T1000 (cell line): ENCODE measurements at regions not wholly inside any gene's neighbourhood (a gene's known extent, or its start where the extent isn't known, plus 50 kb on each side); places are given as distances from the start of the nearest gene placed in this dataset.
A peak's percentile ranks its signal among the peaks of the same experiment; 100 is the strongest.
"Not testable (repeated sequence)": the region's sequence is repeated elsewhere in the genome, so short reads cannot be mapped to it uniquely, and the experiment has no call there.

Source experiments
- DNase-seq: peaks from one replicate; lab custom pipeline; 2025; ENCODE audit warnings: mixed read lengths; lab: John Stamatoyannopoulos, UW

- DNase-seq, result no peak
Observed at GRCh38 chr2:224174990-224175389, 135.9 kb upstream of the SERPINE2 start.

DNA sequence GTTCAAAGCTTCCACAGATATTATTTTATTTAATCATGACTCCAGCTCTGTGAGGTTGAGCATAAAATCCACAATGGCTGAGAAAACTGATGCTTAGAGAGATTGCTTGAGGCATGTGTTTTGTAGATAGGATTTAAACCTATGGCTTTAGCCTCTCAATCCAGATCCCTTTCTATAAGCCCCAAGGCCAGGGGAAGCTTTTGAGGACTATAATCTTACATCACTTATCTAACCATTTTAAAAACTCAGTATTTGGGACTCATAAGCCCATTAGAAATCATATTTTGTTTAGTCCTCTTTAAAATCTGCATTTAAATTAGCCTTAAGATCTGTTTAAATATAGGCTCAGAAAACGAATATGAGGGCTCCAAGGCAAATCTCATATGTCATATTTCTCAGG is 135.4 kb upstream of the SERPINE2 start:
- DNase-seq, result no peak

GRCh38 chr2:224173933-224174332 is 134.8 kb upstream of the SERPINE2 start:
- no peak for DNase-seq

GRCh38 chr2:224173210-224173609 is 134.1 kb upstream of the SERPINE2 start:
- no peak for DNase-seq

- DNase-seq, result no peak
Observed at GRCh38 chr2:224171226-224171625, 132.1 kb upstream of the SERPINE2 start.

DNA sequence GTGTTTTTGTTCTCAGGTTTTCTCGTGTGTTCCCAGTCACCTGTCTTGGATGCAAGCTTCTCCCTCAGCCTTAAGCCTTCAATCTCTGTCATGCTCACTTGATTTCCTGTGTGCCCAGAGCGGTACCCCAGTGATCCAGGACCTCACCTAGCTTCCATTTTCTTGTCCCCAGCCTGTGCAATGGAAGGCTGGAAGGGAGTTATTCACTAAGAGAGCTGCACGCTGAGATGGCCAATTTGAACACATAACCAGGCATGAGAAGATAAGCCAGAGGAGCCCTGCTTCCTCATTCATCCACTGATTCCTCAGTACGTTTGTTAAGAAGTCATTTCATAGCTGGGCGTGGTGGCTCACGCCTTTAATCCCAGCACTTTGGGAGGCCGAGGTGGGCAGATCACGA is 130.8 kb upstream of the SERPINE2 start:
- DNase-seq, result no peak

DNA sequence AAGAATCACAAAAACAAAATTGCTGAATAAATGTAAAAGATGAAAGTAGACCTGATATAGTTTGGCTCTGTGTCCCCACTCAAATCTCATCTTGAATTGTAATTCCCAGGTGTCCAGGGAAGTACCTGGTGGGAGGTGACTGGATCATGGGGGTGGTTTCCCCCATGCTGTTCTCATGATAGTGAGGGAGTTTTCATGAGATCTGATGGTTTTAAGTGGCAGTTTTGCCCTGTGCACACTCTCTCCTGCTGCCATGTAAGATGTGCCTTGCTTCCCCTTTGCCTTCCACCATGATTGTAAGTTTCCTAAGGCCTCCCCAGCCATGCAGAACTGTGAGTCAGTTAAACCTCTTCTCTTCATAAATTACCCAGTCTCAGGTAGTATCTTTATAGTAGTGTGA is 128.7 kb upstream of the SERPINE2 start:
- DNase-seq, result not testable (repeated sequence)

DNA sequence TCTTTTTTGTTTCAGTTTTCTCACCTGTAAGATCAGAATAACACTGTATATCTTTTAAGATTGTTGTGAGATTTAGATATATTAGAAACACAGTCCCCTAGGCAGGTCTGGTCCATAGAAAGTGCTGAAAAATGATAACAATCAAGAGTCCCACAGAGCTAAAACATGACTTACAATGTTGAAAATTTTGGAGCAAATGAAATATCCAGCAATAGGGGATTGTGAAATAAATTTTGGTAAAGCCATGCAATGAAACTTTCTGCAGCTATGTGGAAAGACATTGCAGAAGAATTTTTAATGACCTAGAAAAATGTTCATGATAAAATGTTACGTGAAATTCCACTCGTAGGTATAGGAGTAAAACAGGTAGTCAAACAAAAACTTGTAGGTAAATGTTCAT is 127.6 kb upstream of the SERPINE2 start:
- DNase-seq, result no peak

DNA sequence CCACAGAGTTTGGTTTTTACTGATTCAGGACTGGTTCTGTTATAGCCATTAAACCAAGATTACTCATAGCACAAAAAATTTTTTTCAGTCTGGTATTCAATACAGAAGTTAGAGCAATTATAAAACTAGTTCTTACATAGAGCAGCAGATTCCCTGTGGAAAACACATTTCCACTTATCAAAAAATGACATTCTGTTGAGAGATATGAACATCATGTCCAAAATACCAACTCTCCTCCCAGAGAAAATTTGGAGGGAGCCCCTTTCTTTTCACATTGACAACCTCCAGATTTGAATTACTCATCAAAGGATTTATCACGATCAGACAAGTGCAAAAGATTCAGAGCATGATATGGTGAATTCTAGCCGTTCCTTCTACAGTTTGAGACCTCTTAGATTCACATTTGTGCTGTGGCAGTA is 126.8 kb upstream of the SERPINE2 start:
- no peak for DNase-seq

- DNase-seq, result no peak
Observed at GRCh38 chr2:224163566-224164307, 124.7 kb upstream of the SERPINE2 start.

- DNase-seq, result no peak
Observed at GRCh38 chr2:224162122-224162521, 123.0 kb upstream of the SERPINE2 start.

- no peak for DNase-seq
Observed at GRCh38 chr2:224161712-224162111, 122.6 kb upstream of the SERPINE2 start.

DNA sequence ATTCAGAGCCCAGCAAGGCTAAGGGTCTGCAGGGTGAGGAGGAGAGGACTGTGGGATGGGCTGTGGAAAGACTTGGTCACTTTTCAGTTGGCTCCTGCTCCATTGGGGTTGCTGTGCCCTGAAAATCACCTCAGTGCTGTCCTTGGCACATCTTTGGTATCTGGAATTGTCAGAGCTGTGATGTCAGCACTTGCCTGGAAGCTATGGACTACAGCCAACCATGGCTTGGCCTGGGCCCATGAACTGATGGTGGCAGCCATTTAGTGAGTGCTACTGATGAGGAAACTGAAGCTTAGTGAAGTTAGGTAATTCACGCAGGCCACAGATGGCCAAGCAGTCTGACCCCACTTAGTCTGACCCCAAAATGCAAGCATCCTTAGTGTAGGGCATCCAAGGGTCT is 121.8 kb upstream of the SERPINE2 start:
- no peak for DNase-seq

- no peak for DNase-seq
Observed at GRCh38 chr2:224159345-224159928, 120.4 kb upstream of the SERPINE2 start.

DNA sequence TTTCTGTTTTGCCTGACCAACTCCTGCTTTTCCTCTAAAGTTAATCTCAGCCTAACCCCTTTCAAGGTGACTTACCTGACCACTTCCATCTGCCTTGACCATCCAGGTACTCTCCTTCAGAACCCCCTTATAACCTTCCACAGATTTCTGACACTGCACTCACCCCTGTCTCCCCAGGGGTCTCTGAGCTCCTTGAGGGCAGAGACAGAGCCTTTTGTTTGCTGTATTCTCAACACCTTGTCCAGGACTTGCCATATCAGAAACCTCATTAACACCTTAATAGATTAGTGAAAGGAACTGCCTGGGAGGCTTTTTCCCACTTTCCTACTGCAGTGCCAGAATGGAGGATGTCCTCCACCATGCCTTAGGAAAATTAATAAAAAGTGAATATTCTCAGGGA is 119.7 kb upstream of the SERPINE2 start:
- DNase-seq, result no peak

- DNase-seq, result no peak
Observed at GRCh38 chr2:224158061-224158460, 119.0 kb upstream of the SERPINE2 start.

DNA sequence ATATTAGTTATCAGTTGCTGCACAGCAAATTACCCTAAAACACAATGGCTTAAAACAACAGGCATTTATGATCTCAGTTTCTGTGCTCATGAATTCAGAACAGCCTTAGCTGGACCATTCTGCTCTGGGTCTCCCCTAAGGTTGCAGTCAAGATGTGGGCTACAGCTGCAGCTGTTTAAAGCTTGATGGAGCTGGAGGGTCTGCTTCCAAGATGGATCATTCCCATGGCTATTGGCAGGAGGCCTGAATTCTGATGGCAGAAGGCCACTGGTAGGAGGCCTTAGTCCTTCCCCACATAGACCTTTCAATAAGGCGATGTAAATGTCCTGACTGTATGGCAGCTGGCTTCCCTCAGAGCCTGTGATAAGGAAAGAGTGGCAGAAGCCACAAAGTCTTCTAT is 118.6 kb upstream of the SERPINE2 start:
- DNase-seq, result no peak

DNA sequence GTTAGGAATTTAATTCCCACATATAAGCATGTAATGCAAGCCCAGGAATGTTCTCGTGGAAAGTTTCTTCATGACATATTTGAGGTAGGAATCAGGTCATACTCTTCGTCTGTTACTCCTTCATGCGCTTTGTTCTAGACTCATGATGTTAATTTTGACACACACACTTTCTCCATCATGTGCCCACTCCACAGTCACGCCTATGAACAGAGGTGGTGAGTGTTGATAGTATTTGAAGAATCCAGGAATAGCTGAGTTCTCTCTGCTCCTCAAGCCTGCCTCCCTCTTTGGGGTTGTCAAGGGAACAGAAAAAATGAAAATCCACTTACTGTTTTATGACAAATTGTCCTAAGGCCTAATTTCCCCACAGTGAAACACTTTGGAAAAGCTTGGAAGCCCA is 117.3 kb upstream of the SERPINE2 start:
- no peak for DNase-seq

DNA sequence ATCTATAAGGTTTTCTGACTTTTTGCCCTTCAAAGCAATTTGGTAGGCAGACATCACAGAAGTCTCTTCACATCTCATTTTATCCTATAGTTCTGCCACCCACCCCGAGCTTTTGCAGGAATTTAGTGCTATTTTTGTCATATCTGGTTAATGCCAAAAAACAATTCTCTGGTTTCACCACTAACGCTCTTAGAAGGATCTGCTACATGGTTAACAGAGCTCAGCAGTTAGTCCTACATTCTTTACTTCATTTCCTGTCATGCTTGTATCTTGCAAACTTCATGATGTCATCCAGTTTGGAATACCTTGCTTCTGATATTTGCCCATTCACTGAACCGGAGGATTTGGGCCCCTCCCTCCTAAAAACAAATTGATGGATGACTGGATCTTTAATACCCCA is 116.8 kb upstream of the SERPINE2 start:
- DNase-seq, result no peak

DNA sequence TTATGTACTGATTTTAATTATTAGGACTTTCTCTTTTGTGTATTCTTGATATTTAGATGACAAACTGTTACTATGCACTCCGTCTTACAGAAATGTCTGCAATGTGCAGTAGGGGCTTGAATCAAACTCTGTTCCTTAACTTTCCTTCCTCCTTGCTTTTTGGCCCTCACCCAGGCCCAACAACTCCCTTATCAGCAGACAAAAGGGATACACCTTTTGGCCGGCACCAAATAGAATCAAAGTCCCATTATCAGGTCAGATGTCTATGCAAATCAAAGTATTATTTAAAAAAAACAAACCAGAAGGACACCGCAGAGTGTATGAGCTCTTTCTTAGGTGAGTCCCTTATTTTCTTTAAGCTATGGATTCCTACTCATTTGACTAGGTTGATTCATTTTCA is 116.3 kb upstream of the SERPINE2 start:
- no peak for DNase-seq

DNA sequence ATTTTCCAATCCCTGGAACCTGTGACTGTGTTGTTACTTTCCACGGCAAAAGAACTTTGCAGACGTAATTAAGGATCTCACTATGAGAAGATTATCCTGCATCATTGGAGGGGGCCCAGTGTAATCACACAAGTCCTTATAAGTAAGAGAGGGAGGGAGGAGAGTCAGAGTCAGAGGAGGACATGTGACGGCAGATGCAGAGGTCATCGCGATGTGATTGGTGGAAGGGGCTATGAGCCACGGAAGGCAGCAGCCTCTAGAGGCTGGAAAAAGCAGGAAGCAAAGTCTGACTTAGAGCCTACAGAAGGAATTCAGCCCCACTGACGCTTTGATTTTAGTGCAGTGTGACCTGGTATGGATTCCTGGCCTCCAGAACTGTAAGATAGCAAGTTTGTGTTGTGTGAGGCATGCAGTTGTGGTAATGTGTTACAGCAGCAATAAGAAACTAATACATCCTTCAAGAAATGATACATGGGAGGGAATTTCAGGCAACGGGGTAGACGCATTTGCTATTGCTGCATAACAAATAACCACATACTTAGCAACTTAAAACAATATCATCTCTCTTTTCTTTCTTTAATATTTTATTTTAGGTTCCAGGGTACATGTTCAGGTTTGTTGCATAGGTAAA is 112.7 kb upstream of the SERPINE2 start:
- peak; percentile 59 for DNase-seq

GRCh38 chr2:224151161-224151560 is 112.1 kb upstream of the SERPINE2 start:
- no peak for DNase-seq

- not testable (repeated sequence) for DNase-seq
Observed at GRCh38 chr2:224148058-224148457, 109.0 kb upstream of the SERPINE2 start.
